Suprapubic skin (tissue), 4 donors: ENCODE measurements at regions not wholly inside any gene's neighbourhood (a gene's known extent, or its start where the extent isn't known, plus 50 kb on each side); places are given as distances from the start of the nearest gene placed in this dataset.

ENCODE experiments used
- CTCF ChIP-seq, 2 donors: fragments of 200-600 bp in 1 of 2; fragments of 450-650 bp in 1 of 2; sonication (generic) in 1 of 2; IDR thresholded peaks; one replicate each; pipeline ENCODE4 v1.5.1; 2016 to 2019; ENCODE audit warnings: antibody characterized with exemption in 2 of 2, mild to moderate bottlenecking in 1 of 2, moderate library complexity in 1 of 2
- POLR2A ChIP-seq, 2 donors: fragments of 450-650 bp; IDR thresholded peaks; one replicate each; pipeline ENCODE4 v1.6.1; 2017; ENCODE audit warnings: antibody characterized with exemption in 2 of 2, mild to moderate bottlenecking in 2 of 2, moderate library complexity in 2 of 2
- POLR2AphosphoS5 ChIP-seq, 3 donors: sonication (generic); formaldehyde crosslinking; IDR thresholded peaks; one replicate each; pipeline ENCODE4 v1.6.1; 2017; ENCODE audit warnings: antibody characterized with exemption in 3 of 3

DNA sequence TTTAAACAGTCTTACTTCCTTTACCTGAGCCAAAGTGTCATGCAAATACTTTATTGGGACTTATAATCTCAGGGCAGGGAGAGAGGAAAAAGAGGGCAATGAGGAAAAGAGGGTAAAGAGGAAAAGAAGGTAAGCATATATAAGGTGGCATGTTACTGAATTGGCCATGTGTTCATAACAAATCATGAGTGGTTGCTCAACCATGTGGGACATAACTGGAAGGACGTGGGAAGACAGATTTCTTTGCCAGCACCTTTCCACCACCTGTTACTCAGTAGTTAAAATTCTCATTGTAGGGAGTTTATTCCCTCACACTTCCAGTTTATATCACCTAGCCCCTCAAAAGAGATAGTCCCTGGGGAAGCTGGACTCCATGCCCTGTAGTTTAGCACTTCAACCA lies 54.7 kb upstream of the TPRG1 start:
- TF ChIP-seq POLR2A (IDR thresholded peaks at IDR 0.05) = no peak
- TF ChIP-seq CTCF (IDR thresholded peaks at IDR 0.05) = no peak
- TF ChIP-seq POLR2AphosphoS5 (IDR thresholded peaks at IDR 0.05) = no peak
